Smooth muscle cell (in vitro differentiated cells): ENCODE measurements at regions not wholly inside any gene's neighbourhood (a gene's known extent, or its start where the extent isn't known, plus 50 kb on each side); places are given as distances from the start of the nearest gene placed in this dataset.
A peak's percentile ranks its signal among the peaks of the same experiment; 100 is the strongest.

Source experiments
- DNase-seq: peaks from one replicate; lab custom pipeline; 2025; ENCODE audit not compliant: unreplicated experiment; lab: John Stamatoyannopoulos, UW
- H2AFZ ChIP-seq: fragments of 200-600 bp; sonication (generic); 2 replicates; pipeline ENCODE4 v1.6.0; 2016; ENCODE audit warnings: antibody characterized with exemption, low read depth, mild to moderate bottlenecking
- H3F3A ChIP-seq: fragments of 200-600 bp; sonication (generic); 2 replicates; pipeline ENCODE4 v1.6.0; 2017; ENCODE audit warnings: antibody characterized with exemption, low read depth
- H3K27ac ChIP-seq: fragments of 200-600 bp; sonication (generic); 2 replicates; pipeline ENCODE4 v1.5.1; 2016; ENCODE audit warnings: low read depth, mild to moderate bottlenecking
- H3K27me3 ChIP-seq: fragments of 200-600 bp; sonication (generic); 2 replicates; pipeline ENCODE4 v1.6.1; 2016; ENCODE audit warnings: low read depth, mild to moderate bottlenecking
- H3K36me3 ChIP-seq: fragments of 200-600 bp; sonication (generic); 2 replicates; pipeline ENCODE4 v1.5.1; 2016; ENCODE audit warnings: low read depth
- H3K4me1 ChIP-seq: fragments of 200-600 bp; sonication (generic); 2 replicates; pipeline ENCODE4 v1.5.1; 2016; ENCODE audit warnings: low read depth
- H3K4me2 ChIP-seq: fragments of 200-600 bp; sonication (generic); 2 replicates; pipeline ENCODE4 v1.6.0; 2016; ENCODE audit warnings: mild to moderate bottlenecking
- H3K4me3 ChIP-seq: fragments of 200-600 bp; sonication (generic); 2 replicates; pipeline ENCODE4 v1.5.1; 2016; ENCODE audit warnings: mild to moderate bottlenecking
- H3K79me2 ChIP-seq: fragments of 200-600 bp; sonication (generic); 2 replicates; pipeline ENCODE4 v1.6.0; 2016; ENCODE audit warnings: low read depth, mild to moderate bottlenecking
- H3K9ac ChIP-seq: fragments of 200-600 bp; sonication (generic); 2 replicates; pipeline ENCODE4 v1.6.0; 2016; ENCODE audit warnings: low read depth
- H3K9me3 ChIP-seq: fragments of 200-600 bp; sonication (generic); replicated peaks from 2 replicates; pipeline ENCODE4 v1.5.1; 2016; ENCODE audit warnings: low read depth
- H4K20me1 ChIP-seq: fragments of 200-600 bp; sonication (generic); 2 replicates; pipeline ENCODE4 v1.6.0; 2016; ENCODE audit warnings: low read depth
- CTCF ChIP-seq: fragments of 200-600 bp; sonication (generic); IDR thresholded peaks from 2 replicates; pipeline ENCODE4 v1.5.1; 2017; ENCODE audit warnings: borderline replicate concordance, mild to moderate bottlenecking, antibody characterized with exemption; ENCODE audit not compliant: insufficient read depth, poor library complexity, severe bottlenecking
- WGBS: methylation state at CpG from one replicate; pipeline ENCODE4 v1.1.7; 2016; ENCODE audit warnings: low lambda C conversion rate; 5-methylcytosine and 5-hydroxymethylcytosine counted together

DNA sequence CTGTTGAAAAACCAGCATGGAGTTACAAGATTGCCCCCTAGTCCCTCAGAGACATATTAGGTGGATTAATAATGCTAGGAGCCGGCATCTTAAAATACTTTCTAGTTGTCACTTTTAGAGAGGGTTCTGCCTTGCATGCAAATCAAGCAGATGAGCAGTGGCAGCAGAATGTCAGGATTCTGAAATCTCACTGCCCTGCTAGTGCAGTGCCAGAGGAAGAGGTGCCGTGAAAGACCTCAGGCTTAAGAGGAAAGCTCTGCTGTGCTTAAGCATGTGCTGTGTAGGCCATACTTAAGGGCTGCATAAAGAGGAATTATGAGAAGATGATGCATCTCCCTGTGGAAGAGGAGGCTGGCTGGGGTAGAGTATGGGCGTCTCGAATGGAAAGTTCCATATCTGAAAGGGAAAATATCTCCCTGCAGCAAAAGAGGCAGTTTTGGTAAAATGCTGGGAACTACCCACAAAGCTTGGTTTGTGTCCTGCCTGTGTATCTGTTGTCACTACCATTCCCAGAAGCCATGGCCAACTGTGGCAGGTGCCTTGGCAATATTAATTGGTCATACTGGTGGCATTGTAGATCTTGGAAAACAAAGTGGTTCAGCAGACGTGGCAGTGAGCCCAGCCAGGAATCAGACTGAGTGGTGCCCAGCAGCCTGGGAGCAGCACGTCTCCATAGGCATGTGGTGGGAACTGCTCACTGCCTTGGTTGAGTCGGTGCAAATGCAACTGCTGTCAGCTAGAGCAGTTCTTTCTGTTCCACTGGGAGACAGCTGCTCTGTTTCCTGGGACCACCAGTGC, 131.9 kb downstream of the EVA1A start:
- Histone ChIP-seq H4K20me1 (no peaks in the 10 kb centered on the region), H3K27ac (no peak overlapping the region), H3K9me3 (no peaks in the 10 kb centered on the region), H3K4me3 (no peak overlapping the region), H3K79me2 (no peaks in the 10 kb centered on the region), H2AFZ (peak overlapping the region; percentile 38), H3K27me3 (no peaks in the 10 kb centered on the region), H3K4me2 (peak overlapping the region; percentile 53), H3K9ac (no peak overlapping the region), H3K36me3 (no peaks in the 10 kb centered on the region), H3K4me1 (peaks cover 43% of the 10 kb centered on the region), H3F3A (peaks cover 13% of the 10 kb centered on the region)
- no peak for DNase-seq
- 62% methylated on average over 7 of the region's 7 CpGs for WGBS
- no peak for TF ChIP-seq CTCF

DNA sequence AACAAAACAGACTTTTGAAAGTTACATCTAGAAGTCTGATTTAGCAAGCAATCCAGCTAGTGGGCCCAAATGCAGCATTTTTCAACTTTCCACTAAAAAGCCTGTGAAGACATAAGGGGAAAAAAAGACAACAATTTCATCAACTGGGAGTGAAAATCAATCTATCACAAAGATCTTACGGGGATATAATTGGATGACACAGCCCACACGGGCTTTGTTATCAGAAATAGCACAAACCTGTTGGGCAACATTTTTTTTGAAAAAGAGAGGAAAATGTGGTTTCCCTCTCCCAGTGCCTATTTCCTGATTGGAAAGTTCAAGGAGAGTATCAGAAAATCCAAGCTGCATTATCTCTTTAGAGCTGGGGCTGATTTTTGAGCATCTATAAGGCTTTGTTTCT, 132.7 kb downstream of the EVA1A start:
- no peak overlapping the region for H3K27ac ChIP-seq
- peaks cover 37% of the 10 kb centered on the region for H3K4me1 ChIP-seq
- no peak overlapping the region for H2AFZ ChIP-seq
- no peak overlapping the region for H3K4me3 ChIP-seq
- H3K4me2 ChIP-seq, result peak overlapping the region; percentile 53
- H3F3A ChIP-seq, result peaks cover 13% of the 10 kb centered on the region
- no peaks in the 10 kb centered on the region for H3K27me3 ChIP-seq
- no peak overlapping the region for H3K9ac ChIP-seq
- H3K79me2 ChIP-seq, result no peaks in the 10 kb centered on the region
- no peak for TF ChIP-seq CTCF
- H3K36me3 ChIP-seq, result no peaks in the 10 kb centered on the region
- no peaks in the 10 kb centered on the region for H3K9me3 ChIP-seq
- DNase-seq, result no peak
- WGBS, result 37% methylated on average over 2 of the region's 2 CpGs
- H4K20me1 ChIP-seq, result no peaks in the 10 kb centered on the region

GRCh38 chr2:75424936-75425619, 135.7 kb downstream of the EVA1A start:
- Histone ChIP-seq H3K27ac (no peak overlapping the region), H3K79me2 (no peaks in the 10 kb centered on the region), H3K4me2 (no peak overlapping the region), H3F3A (peaks cover 4% of the 10 kb centered on the region), H3K4me3 (no peak overlapping the region), H3K9ac (no peak overlapping the region), H3K27me3 (no peaks in the 10 kb centered on the region), H2AFZ (no peak overlapping the region), H3K4me1 (peaks cover 10% of the 10 kb centered on the region), H3K9me3 (no peaks in the 10 kb centered on the region), H3K36me3 (no peaks in the 10 kb centered on the region), H4K20me1 (no peaks in the 10 kb centered on the region)
- WGBS, result 53% methylated on average over 4 of the region's 4 CpGs
- DNase-seq, result no peak
- no peak for TF ChIP-seq CTCF
